ENCODE measurements at regions not wholly inside any gene's neighbourhood (a gene's known extent, or its start where the extent isn't known, plus 50 kb on each side); places are given as distances from the start of the nearest gene placed in this dataset.
"Not testable (repeated sequence)": the region's sequence is repeated elsewhere in the genome, so short reads cannot be mapped to it uniquely, and the experiment has no call there.

GRCh38 chr2:58805126-58805525, 564.0 kb upstream of the FANCL start:
- DNase-seq = no peak

GRCh38 chr2:58803192-58803591, 562.1 kb upstream of the FANCL start:
- no peak for DNase-seq

- no peak for DNase-seq
Measured at GRCh38 chr2:58800881-58801280, 559.8 kb upstream of the FANCL start.

- DNase-seq = no peak
Measured at GRCh38 chr2:58798676-58799208, 557.6 kb upstream of the FANCL start.

DNA sequence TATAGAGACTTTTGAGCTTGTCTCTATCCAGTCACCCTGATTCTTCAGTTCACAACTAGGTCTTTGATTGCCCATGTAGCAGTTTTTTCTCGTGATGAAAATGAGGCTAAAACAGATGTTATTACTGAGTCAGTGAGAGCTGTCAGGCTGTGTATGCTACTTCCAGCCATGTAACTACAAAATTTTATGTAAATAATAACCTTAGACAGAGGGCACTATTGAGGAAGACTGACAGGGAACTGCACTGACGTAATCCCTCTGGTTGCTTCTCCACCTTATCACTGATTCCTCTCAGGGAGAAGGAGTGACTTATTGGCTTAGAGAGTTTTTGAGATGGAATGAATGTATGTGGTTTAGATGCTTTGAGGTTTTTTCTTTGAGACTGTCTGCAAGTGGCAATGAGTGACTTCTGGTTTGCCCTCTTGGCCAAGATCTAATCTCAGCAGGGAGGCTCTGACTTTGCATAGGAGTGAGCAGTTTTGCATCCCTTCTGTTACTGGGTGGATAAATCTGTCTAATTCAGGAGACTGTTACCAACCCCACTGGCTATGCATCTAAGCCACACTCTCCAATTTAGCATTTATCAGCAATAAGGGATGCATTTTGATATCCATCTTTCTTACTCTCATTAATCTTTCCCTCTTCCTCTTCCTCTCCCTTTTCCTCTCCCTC, 555.2 kb upstream of the FANCL start:
- no peak for DNase-seq

DNA sequence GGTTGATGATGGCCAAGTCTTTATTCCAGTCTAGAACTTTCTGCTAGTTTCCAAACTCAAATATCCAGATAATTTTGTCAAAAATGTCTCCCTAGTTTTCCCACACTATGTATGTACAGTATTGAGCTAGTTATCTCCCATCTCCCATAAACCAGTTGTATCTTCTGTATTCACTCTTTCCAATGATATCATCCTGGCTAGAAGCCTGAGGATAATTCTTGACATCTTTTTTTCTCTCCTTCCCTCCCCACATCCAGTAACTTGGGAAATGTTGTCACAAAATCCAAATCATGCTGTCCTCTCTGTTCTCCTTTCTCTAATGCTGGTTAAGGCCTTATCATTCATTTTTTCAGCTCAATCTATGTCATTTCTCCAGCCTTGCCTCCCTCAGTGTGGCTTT, 553.8 kb upstream of the FANCL start:
- no peak for DNase-seq

GRCh38 chr2:58794103-58794502, 553.0 kb upstream of the FANCL start:
- DNase-seq = no peak

- DNase-seq = no peak
Measured at GRCh38 chr2:58788402-58788801, 547.3 kb upstream of the FANCL start.

DNA sequence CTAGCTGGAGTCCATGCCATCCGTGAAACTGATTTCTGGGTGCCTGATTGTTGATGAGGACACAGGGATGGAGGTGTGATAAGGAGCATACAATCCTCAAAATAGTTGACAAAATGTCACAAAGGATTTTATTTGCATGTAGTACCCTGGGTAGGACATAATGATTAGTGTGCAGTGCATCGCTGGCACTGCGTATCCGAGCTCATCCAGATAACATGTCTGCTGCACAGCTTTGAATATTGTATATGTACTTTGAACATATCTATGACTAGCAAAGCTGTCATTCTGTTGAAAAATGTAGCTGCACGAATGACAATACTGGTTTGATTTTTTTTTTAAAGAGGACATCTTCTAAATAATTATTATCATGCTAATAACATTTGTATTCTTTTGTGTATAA, 529.7 kb upstream of the FANCL start:
- DNase-seq = no peak

GRCh38 chr2:58769864-58770234, 528.7 kb upstream of the FANCL start:
- no peak for DNase-seq

GRCh38 chr2:58769111-58769863, 528.2 kb upstream of the FANCL start:
- DNase-seq = peak in 1 of 51 donors; percentile 32

DNA sequence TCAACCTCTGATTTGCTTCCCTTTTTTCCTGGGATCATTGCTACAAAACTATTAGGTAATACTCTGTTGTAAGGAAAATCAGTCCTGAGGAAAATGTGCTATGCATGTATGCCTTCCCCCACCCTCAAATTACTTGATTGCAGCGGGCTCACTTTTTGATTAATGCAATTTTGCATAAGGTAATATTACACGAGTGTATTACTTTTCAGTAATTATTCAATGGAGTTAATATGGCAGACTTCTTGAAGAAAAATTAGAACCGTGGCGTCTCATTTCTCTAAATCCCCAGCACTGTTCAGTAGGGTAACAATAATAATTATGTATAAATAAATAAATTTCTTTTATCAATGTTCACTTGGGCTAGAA, 527.6 kb upstream of the FANCL start:
- no peak for DNase-seq

DNA sequence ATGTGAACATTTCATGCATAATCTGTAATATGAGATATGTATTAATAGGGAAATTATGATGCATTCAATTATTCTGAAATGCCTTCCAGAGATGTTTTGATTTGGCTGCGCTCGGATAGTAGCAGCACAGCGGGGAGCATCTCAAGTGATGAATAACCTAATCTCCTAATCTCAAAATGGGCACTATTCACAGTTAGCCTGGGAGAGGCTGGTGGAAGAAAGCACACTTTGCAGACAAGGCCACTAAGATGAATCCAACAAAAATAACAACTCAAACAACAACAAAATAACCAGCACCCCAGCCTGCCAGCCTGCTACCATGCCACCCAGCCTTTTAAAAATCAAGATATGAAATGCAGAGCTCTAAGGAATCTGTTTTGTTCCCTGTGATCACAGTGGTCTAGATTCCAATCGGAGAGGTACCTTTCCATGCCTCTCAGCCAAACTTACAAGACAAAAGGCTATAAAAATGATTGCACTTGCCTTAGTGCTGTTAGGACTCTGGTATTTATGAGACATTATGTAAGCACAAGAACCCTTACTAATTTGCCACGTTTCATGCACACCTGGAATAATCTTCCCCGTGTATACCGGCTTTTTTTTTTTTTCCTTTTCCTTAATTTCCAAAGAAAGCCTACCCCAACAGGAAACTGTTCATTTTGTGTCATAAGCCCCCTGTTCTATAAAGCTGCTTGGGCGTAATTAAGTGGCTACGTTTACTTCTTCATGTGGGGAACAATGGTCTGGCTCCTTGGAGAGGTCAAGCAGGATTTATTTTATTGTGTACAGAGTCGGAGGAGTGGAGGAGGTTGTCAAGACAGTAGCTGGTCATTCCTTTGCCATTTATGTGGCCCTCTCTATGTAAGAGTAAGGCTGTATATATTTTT, 526.9 kb upstream of the FANCL start:
- DNase-seq = peak in 1 of 51 donors; percentile 14

DNA sequence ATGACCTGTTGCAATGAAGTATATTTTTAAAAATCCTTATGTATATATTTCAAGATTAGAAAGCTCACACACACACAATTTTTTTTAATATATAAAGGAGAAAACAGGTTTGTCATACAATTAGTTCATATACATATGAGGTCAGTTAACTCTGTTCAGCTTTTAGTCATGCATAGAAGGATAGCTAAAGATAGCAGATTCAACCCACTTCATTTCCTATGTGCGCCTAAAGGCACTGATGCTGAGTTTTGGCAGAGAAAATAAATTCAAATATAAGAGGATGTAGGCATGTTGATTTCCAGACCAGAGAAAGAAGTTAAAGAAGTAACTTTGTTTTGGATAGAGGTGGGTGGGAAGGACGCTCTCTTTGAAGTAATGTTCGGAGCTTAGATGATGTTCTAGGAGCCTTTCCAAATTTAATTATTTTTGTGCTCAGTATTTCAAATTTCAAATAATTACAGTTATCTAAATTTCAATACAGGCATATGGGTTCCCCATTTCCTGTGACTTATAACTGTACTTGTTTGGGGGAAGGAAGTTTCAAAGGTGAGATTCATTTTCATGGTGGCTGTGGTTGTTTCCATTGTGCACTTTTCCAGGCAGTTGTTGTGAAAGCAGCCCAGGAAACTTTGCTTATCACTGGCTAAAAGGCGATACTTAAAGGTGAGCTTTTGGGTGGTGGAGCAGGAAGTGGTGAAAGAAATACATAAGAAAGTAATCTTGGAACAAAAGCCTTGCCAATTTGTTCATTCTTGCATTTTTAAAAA, 523.4 kb upstream of the FANCL start:
- no peak for DNase-seq

GRCh38 chr2:58762176-58762781, 521.2 kb upstream of the FANCL start:
- peak in 34 of 51 donors; percentile 0 to 47 (median 12) for DNase-seq

DNA sequence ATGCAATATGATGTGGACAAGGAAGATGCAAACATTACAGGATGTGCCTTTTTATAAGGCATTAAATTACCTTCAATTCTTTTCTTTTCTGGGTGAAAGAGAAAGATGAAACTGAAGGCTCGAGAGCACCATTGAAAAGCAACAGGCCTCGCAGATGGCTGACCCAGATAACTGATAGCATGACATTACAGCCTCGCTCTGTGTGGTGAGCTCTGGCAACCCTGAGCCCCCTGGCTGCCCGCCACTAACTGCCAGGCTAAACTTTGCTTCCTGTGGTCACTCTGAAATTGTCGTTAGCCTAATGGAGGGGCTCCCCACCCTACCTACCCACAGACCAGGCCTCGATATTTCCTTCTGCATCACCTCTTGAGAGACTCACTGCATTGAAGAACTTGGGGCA, 516.8 kb upstream of the FANCL start:
- DNase-seq = no peak

GRCh38 chr2:58756336-58756735, 515.2 kb upstream of the FANCL start:
- DNase-seq = no peak

- DNase-seq = not testable (repeated sequence)
Measured at GRCh38 chr2:58752507-58752906, 511.4 kb upstream of the FANCL start.

DNA sequence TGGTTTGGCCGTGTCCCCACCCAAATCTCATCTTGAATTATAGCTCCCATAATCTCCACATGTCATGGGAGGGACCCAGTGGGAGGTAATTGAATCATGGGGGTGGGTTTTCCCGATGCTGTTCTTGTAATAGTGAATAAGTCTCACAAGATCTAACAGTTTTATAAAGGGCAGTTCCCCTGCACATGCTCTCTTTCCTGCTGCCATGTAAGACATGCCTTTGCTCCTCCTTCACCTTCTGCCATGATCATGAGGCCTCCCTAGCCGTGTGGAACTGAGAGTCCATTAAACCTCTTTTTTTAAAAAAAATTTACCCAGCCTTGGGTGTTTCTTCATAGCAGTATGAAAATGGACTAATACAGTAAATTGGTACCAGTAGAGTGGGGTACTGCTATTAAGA, 510.6 kb upstream of the FANCL start:
- not testable (repeated sequence) for DNase-seq

GRCh38 chr2:58749041-58749440, 507.9 kb upstream of the FANCL start:
- no peak for DNase-seq

DNA sequence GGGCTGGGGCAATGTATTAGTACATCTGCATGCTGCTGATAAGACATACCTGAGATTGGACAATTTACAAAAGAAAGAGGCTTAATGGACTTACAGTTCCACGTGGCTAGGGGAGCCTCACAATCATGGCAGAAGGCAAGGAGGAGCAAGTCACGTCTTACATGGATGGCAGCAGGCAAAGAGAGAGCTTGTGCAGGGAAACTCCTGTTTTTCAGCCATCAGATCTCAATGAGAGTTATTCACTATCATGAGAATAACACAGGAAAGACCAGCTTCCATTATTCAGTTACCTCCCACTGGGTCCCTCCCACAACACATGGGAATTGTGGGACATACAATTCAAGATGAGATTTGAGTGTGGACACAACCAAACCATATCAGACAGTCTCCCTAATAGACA, 504.2 kb upstream of the FANCL start:
- not testable (repeated sequence) for DNase-seq
